Ishikawa (cell line): ENCODE measurements at regions not wholly inside any gene's neighbourhood (a gene's known extent, or its start where the extent isn't known, plus 50 kb on each side); places are given as distances from the start of the nearest gene placed in this dataset.

Experiments
- CEBPB ChIP-seq: IDR thresholded peaks from 2 replicates; pipeline ENCODE4 v1.6.1; 2012
- CREB1 ChIP-seq: IDR thresholded peaks from 2 replicates; pipeline ENCODE4 v1.6.1; 2012; ENCODE audit warnings: low read depth
- EP300 ChIP-seq: IDR thresholded peaks from 2 replicates; pipeline ENCODE4 v1.6.1; 2012; ENCODE audit warnings: borderline replicate concordance
- MAX ChIP-seq: IDR thresholded peaks from 2 replicates; pipeline ENCODE4 v1.6.1; 2012
- NFIC ChIP-seq: IDR thresholded peaks from 2 replicates; pipeline ENCODE4 v1.6.1; 2012
- RAD21 ChIP-seq: IDR thresholded peaks from 2 replicates; pipeline ENCODE4 v1.6.1; 2012; ENCODE audit warnings: low read depth
- REST ChIP-seq: IDR thresholded peaks from 2 replicates; pipeline ENCODE4 v1.6.1; 2012; ENCODE audit warnings: low read depth, mild to moderate bottlenecking
- TAF1 ChIP-seq: IDR thresholded peaks from 2 replicates; pipeline ENCODE4 v1.6.1; 2012; ENCODE audit warnings: low read depth, mild to moderate bottlenecking
- TEAD4 ChIP-seq: IDR thresholded peaks from 2 replicates; pipeline ENCODE4 v1.6.1; 2012
- USF1 ChIP-seq: IDR thresholded peaks from 2 replicates; pipeline ENCODE4 v1.6.1; 2012
- YY1 ChIP-seq: IDR thresholded peaks from 2 replicates; pipeline ENCODE4 v1.6.1; 2012; ENCODE audit warnings: low read depth
- ZBTB7A ChIP-seq: IDR thresholded peaks from 2 replicates; pipeline ENCODE4 v1.6.1; 2012; ENCODE audit warnings: low read depth

GRCh38 chr6:165893431-165893830, 230.4 kb upstream of the PDE10A start:
- no peak for TF ChIP-seq REST
- no peak for TF ChIP-seq ZBTB7A
- no peak for TF ChIP-seq TAF1
- no peak for TF ChIP-seq EP300
- no peak for TF ChIP-seq TEAD4
- TF ChIP-seq CEBPB, result no peak
- no peak for TF ChIP-seq CREB1
- no peak for TF ChIP-seq YY1
- TF ChIP-seq RAD21, result no peak
- no peak for TF ChIP-seq MAX
- TF ChIP-seq NFIC, result no peak
- no peak for TF ChIP-seq USF1
